ENCODE measurements at regions not wholly inside any gene's neighbourhood (a gene's known extent, or its start where the extent isn't known, plus 50 kb on each side); places are given as distances from the start of the nearest gene placed in this dataset.

DNA sequence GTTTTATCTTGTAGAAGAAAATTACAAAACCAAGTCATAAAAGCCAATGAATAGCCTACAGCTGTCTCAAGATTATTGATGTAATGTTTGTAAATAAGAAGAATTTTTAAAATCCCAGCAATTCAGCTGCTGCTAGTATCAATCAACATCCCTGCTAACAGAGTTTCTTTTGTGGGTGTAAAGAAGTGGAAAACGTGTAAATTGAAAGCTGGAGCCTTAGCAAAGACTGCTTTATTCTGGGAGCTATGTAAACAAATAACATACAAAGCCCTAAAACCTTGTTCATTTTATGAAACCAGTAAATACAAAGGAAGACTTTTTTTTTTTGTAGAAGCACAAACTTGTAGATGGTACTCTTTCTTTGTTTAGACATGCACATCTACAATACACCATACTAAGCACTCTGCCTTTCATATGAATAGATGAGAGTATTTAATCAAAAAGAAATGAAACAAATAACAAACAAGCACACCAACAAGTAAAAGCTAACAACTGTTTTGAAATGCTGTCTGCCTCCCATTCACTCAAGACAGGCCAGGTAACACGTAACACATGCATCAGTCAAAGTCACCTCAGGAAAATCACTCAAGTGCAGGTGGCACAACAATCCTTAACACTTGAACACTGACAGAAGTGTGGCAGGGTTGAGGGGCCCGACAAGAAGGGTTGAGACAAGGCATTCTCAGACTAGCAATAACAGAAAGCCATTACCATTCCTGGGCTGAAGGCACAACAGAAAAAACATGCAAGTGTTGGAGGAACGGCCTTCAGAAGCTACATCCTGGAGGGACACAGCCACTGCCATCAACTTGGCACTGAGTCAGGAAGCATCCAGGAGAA is 1364.0 kb upstream of the SEL1L start:
- H3K4me1 ChIP-seq (ENCODE audit: control insufficient read depth in 1 of 2, insufficient read depth in 1 of 2, low read depth in 1 of 2, low read length in 1 of 2), result no peaks in the 10 kb centered on the region
- H3K4me3 ChIP-seq (ENCODE audit: low read depth in 1 of 2, low read length in 1 of 2), result no peak overlapping the region
- no peaks in the 10 kb centered on the region for H3K9me3 ChIP-seq
- H3K36me3 ChIP-seq, result no peaks in the 10 kb centered on the region
- TF ChIP-seq, protein P1, sequence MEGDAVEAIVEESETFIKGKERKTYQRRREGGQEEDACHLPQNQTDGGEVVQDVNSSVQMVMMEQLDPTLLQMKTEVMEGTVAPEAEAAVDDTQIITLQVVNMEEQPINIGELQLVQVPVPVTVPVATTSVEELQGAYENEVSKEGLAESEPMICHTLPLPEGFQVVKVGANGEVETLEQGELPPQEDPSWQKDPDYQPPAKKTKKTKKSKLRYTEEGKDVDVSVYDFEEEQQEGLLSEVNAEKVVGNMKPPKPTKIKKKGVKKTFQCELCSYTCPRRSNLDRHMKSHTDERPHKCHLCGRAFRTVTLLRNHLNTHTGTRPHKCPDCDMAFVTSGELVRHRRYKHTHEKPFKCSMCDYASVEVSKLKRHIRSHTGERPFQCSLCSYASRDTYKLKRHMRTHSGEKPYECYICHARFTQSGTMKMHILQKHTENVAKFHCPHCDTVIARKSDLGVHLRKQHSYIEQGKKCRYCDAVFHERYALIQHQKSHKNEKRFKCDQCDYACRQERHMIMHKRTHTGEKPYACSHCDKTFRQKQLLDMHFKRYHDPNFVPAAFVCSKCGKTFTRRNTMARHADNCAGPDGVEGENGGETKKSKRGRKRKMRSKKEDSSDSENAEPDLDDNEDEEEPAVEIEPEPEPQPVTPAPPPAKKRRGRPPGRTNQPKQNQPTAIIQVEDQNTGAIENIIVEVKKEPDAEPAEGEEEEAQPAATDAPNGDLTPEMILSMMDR (IDR thresholded peaks at IDR 0.05), result no peak
- H3K27me3 ChIP-seq, result no peaks in the 10 kb centered on the region
- H3K27ac ChIP-seq, result no peak overlapping the region

DNA sequence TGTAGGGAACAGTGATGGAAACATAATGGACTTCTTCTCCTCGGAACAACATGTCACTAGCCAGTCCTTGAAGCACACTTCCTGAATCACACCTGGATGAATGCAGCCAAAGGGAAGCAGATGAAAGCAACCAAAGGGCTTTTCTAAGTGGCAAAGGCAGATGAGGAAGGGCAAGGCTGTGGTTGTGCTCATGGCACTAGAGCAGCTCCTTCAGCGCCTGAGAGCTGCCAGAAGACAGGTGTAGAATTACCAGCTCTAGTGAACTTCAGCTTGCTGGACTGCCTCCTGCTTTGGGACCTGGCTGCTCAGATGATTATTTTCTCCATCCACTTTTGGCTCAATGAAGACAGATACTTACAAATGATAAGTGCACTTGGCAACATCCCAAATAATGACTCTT is 1372.1 kb upstream of the SEL1L start:
- H3K9me3 ChIP-seq, result no peaks in the 10 kb centered on the region
- no peaks in the 10 kb centered on the region for H3K36me3 ChIP-seq
- no peak overlapping the region for H3K27ac ChIP-seq
- H3K27me3 ChIP-seq, result no peaks in the 10 kb centered on the region
- no peak overlapping the region for H3K4me3 ChIP-seq (ENCODE audit: low read depth in 1 of 2, low read length in 1 of 2)
- no peaks in the 10 kb centered on the region for H3K4me1 ChIP-seq (ENCODE audit: control insufficient read depth in 1 of 2, insufficient read depth in 1 of 2, low read depth in 1 of 2, low read length in 1 of 2)
- TF ChIP-seq, protein P1 (IDR thresholded peaks at IDR 0.05), result no peak

DNA sequence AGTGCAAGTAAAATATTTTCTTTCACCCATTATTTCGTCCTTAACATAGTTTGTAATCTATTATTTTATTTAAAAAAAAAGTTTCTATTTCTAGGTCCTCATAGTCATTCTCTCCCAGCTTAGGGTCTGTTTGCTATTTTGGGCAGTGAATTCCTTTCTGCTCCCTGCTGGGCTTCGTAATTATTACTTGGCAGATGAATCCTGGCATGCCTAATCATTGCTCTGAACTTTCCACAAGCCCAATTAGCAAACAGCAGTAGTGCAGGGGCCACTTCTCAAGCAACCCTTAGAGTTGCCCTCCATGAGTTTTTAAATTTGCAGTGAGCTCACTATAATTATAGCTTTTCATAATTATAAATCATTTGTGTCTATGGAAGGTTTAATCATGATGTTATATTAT is 1378.3 kb upstream of the SEL1L start:
- no peaks in the 10 kb centered on the region for H3K9me3 ChIP-seq
- H3K27me3 ChIP-seq, result no peaks in the 10 kb centered on the region
- H3K27ac ChIP-seq, result no peak overlapping the region
- H3K4me1 ChIP-seq (ENCODE audit: control insufficient read depth in 1 of 2, insufficient read depth in 1 of 2, low read depth in 1 of 2, low read length in 1 of 2), result no peaks in the 10 kb centered on the region
- H3K36me3 ChIP-seq, result no peaks in the 10 kb centered on the region
- TF ChIP-seq, protein P1 (IDR thresholded peaks at IDR 0.05), result no peak
- H3K4me3 ChIP-seq (ENCODE audit: low read depth in 1 of 2, low read length in 1 of 2), result no peak overlapping the region

DNA sequence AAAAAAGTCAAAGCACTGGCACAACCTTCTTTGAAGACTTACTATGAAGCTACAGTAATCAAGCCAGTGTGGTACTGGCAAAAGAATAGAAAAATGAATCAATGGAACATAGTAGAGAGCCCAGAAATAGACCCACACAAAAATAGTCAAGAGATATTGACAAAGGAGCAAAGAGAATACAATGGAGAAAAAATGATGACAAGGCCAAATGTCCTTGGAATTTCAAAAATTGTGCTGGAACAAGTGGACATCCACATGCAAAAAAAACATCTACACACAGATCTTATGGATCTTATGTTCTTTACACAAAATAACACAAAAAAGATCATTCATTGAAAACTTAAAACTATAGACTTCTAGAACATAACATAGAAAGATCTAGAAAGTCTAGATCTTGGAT is 1379.7 kb upstream of the SEL1L start:
- TF ChIP-seq, protein P1 (IDR thresholded peaks at IDR 0.05), result no peak
- no peaks in the 10 kb centered on the region for H3K4me1 ChIP-seq (ENCODE audit: control insufficient read depth in 1 of 2, insufficient read depth in 1 of 2, low read depth in 1 of 2, low read length in 1 of 2)
- H3K27ac ChIP-seq, result no peak overlapping the region
- H3K4me3 ChIP-seq (ENCODE audit: low read depth in 1 of 2, low read length in 1 of 2), result no peak overlapping the region
- no peaks in the 10 kb centered on the region for H3K9me3 ChIP-seq
- no peaks in the 10 kb centered on the region for H3K36me3 ChIP-seq
- no peaks in the 10 kb centered on the region for H3K27me3 ChIP-seq

DNA sequence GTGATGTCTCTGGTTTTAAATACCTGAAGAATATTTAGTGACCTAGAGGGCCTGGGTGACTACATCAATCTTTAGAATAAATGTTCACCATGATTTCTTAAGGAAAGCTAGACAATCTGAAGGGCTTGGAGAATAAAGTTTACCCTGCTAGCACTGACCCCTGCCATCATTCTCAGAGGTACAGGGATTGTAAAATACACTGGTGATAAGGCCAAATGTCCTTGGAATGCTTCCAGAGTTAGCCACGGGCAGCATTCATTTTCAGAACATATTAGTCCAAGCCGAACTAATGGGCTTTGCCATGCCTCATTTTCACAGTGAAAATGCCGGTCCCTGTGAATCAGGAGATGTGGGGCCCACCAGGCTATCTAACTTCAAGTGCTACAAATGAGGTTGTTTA is 1381.7 kb upstream of the SEL1L start:
- no peaks in the 10 kb centered on the region for H3K4me1 ChIP-seq (ENCODE audit: control insufficient read depth in 1 of 2, insufficient read depth in 1 of 2, low read depth in 1 of 2, low read length in 1 of 2)
- no peak overlapping the region for H3K4me3 ChIP-seq (ENCODE audit: low read depth in 1 of 2, low read length in 1 of 2)
- TF ChIP-seq, protein P1 (IDR thresholded peaks at IDR 0.05), result no peak
- H3K36me3 ChIP-seq, result no peaks in the 10 kb centered on the region
- no peaks in the 10 kb centered on the region for H3K27me3 ChIP-seq
- no peaks in the 10 kb centered on the region for H3K9me3 ChIP-seq
- H3K27ac ChIP-seq, result no peak overlapping the region
